OCI-LY1 (cell line): ENCODE measurements at regions not wholly inside any gene's neighbourhood (a gene's known extent, or its start where the extent isn't known, plus 50 kb on each side); places are given as distances from the start of the nearest gene placed in this dataset.

ENCODE experiments used
- H2AFZ ChIP-seq: fragments of 200-600 bp; sonication (generic), shearing (Covaris generic); 2 replicates; pipeline ENCODE4 v1.6.0; 2014; ENCODE audit warnings: antibody characterized with exemption, mild to moderate bottlenecking, low read length
- H3F3A ChIP-seq: fragments of 200-600 bp; sonication (generic), shearing (Covaris generic); 2 replicates; pipeline ENCODE4 v1.6.0; 2014; ENCODE audit warnings: mild to moderate bottlenecking, antibody characterized with exemption, low read length, moderate library complexity; ENCODE audit not compliant: insufficient read depth
- H3K27ac ChIP-seq: fragments of 200-600 bp; sonication (generic); 2 replicates; pipeline ENCODE4 v1.5.1; 2014; ENCODE audit warnings: low read length, mixed run types, mild to moderate bottlenecking, low read depth; ENCODE audit not compliant: poor library complexity, severe bottlenecking
- H3K27me3 ChIP-seq: fragments of 200-600 bp; sonication (generic); 2 replicates; pipeline ENCODE4 v1.6.0; 2014; ENCODE audit warnings: antibody characterized with exemption, mild to moderate bottlenecking, low read length, moderate library complexity; ENCODE audit not compliant: insufficient read depth
- H3K36me3 ChIP-seq: fragments of 200-600 bp; sonication (generic); 2 replicates; pipeline ENCODE4 v1.6.1; 2014; ENCODE audit warnings: mild to moderate bottlenecking, antibody characterized with exemption, low read length, moderate library complexity, mixed read lengths; ENCODE audit not compliant: insufficient read depth
- H3K4me1 ChIP-seq: fragments of 200-600 bp; sonication (generic); 2 replicates; pipeline ENCODE4 v1.5.1; 2014; ENCODE audit warnings: mild to moderate bottlenecking, low read length, moderate library complexity; ENCODE audit not compliant: insufficient read depth, severe bottlenecking
- H3K4me2 ChIP-seq: fragments of 200-600 bp; sonication (generic), shearing (Covaris generic); 2 replicates; pipeline ENCODE4 v1.6.1; 2014; ENCODE audit warnings: low read length
- H3K4me3 ChIP-seq: fragments of 200-600 bp; sonication (generic); 2 replicates; pipeline ENCODE4 v1.5.1; 2014; ENCODE audit warnings: low read length, low read depth, mild to moderate bottlenecking, mixed read lengths; ENCODE audit not compliant: poor library complexity, severe bottlenecking
- H3K79me2 ChIP-seq: fragments of 200-600 bp; shearing (Covaris generic); 2 replicates; pipeline ENCODE4 v1.6.1; 2016; ENCODE audit warnings: mixed run types, low read length, mixed read lengths; ENCODE audit not compliant: insufficient read depth
- H3K9ac ChIP-seq: fragments of 200-600 bp; sonication (generic), shearing (Covaris generic); 2 replicates; pipeline ENCODE4 v1.6.1; 2014; ENCODE audit warnings: mild to moderate bottlenecking, low read length, mixed read lengths
- H3K9me2 ChIP-seq: fragments of 200-600 bp; sonication (generic), shearing (Covaris generic); 2 replicates; pipeline ENCODE4 v1.6.1; 2014; ENCODE audit warnings: low read depth, mild to moderate bottlenecking, low read length, mixed read lengths
- H3K9me3 ChIP-seq: fragments of 200-600 bp; shearing (Covaris generic); 2 replicates; pipeline ENCODE4 v1.6.1; 2014; ENCODE audit warnings: low read length, mixed read lengths
- H4K20me1 ChIP-seq: fragments of 200-600 bp; sonication (generic), shearing (Covaris generic); 2 replicates; pipeline ENCODE4 v1.6.0; 2016; ENCODE audit warnings: mild to moderate bottlenecking, low read length; ENCODE audit not compliant: insufficient read depth
- CTCF ChIP-seq: fragments of 200-600 bp; sonication (generic), shearing (Covaris generic); IDR thresholded peaks from 2 replicates; pipeline ENCODE4 v1.5.1; 2017; ENCODE audit warnings: mild to moderate bottlenecking, antibody characterized with exemption, low read length, moderate library complexity, mixed read lengths
- EZH2 ChIP-seq: fragments of 200-600 bp; sonication (generic), shearing (Covaris generic); IDR thresholded peaks from 2 replicates; pipeline ENCODE4 v1.8.0; 2017; ENCODE audit warnings: borderline replicate concordance, mixed run types, mild to moderate bottlenecking, antibody characterized with exemption, low read length, moderate library complexity, mixed read lengths

GRCh38 chr18:30106356-30106755 is 936.2 kb downstream of the DSC3 start:
- H3K79me2 ChIP-seq: no peaks in the 10 kb centered on the region
- no peak overlapping the region for H3K27ac ChIP-seq
- H3K4me2 ChIP-seq: no peak overlapping the region
- no peaks in the 10 kb centered on the region for H3K27me3 ChIP-seq
- no peak overlapping the region for H3K4me3 ChIP-seq
- no peaks in the 10 kb centered on the region for H4K20me1 ChIP-seq
- no peaks in the 10 kb centered on the region for H3K36me3 ChIP-seq
- no peak for TF ChIP-seq EZH2
- TF ChIP-seq CTCF: no peak
- no peaks in the 10 kb centered on the region for H3K9me2 ChIP-seq
- no peaks in the 10 kb centered on the region for H3F3A ChIP-seq
- no peak overlapping the region for H2AFZ ChIP-seq
- H3K9me3 ChIP-seq: no peaks in the 10 kb centered on the region
- H3K4me1 ChIP-seq: no peaks in the 10 kb centered on the region
- H3K9ac ChIP-seq: no peak overlapping the region

- no peaks in the 10 kb centered on the region for H3K4me1 ChIP-seq
- no peaks in the 10 kb centered on the region for H3F3A ChIP-seq
- no peaks in the 10 kb centered on the region for H3K79me2 ChIP-seq
- H3K9me3 ChIP-seq: no peaks in the 10 kb centered on the region
- no peak overlapping the region for H3K9ac ChIP-seq
- H4K20me1 ChIP-seq: no peaks in the 10 kb centered on the region
- H3K4me2 ChIP-seq: no peak overlapping the region
- no peaks in the 10 kb centered on the region for H3K36me3 ChIP-seq
- no peak overlapping the region for H2AFZ ChIP-seq
- no peak overlapping the region for H3K4me3 ChIP-seq
- H3K27ac ChIP-seq: no peak overlapping the region
- H3K27me3 ChIP-seq: no peaks in the 10 kb centered on the region
- H3K9me2 ChIP-seq: no peaks in the 10 kb centered on the region
- TF ChIP-seq CTCF (no peak), EZH2 (no peak)
These were observed 938.7 kb downstream of the DSC3 start for GRCh38 chr18:30103881-30104280.

- Histone ChIP-seq H3K9ac (no peak overlapping the region), H3K27me3 (no peaks in the 10 kb centered on the region), H3K4me3 (no peak overlapping the region), H3K36me3 (no peaks in the 10 kb centered on the region), H3K9me2 (no peaks in the 10 kb centered on the region), H3K27ac (no peak overlapping the region), H3K4me1 (no peaks in the 10 kb centered on the region), H3K4me2 (no peak overlapping the region), H3F3A (no peaks in the 10 kb centered on the region), H3K79me2 (no peaks in the 10 kb centered on the region), H2AFZ (no peak overlapping the region), H3K9me3 (no peaks in the 10 kb centered on the region), H4K20me1 (no peaks in the 10 kb centered on the region)
- TF ChIP-seq EZH2: no peak
- TF ChIP-seq CTCF: no peak
These were observed 945.7 kb downstream of the DSC3 start for GRCh38 chr18:30096796-30097195.
